Upper lobe of right lung (tissue), 1 donor: ENCODE measurements at regions not wholly inside any gene's neighbourhood (a gene's known extent, or its start where the extent isn't known, plus 50 kb on each side); places are given as distances from the start of the nearest gene placed in this dataset.
"Not testable (repeated sequence)": the region's sequence is repeated elsewhere in the genome, so short reads cannot be mapped to it uniquely, and the experiment has no call there.

Source experiments
- ATAC-seq: fragments of 200-7000 bp; cut with Tn5 transposase; one replicate; pipeline ENCODE4 v1.9.1; 2020; ENCODE audit warnings: mild to moderate bottlenecking, moderate library complexity
- DNase-seq: peaks from one replicate; pipeline ENCODE4 v3.0.0-alpha.2; 2020
- H3K27ac ChIP-seq: fragments of 200-600 bp; one replicate; pipeline ENCODE4 v1.8.0; 2022
- H3K27me3 ChIP-seq: fragments of 200-600 bp; one replicate; pipeline ENCODE4 v1.8.0; 2022; ENCODE audit warnings: mild to moderate bottlenecking
- H3K36me3 ChIP-seq: fragments of 200-600 bp; one replicate; pipeline ENCODE4 v1.8.0; 2022
- H3K4me1 ChIP-seq: fragments of 200-600 bp; one replicate; pipeline ENCODE4 v1.8.0; 2022
- H3K4me3 ChIP-seq: fragments of 200-600 bp; one replicate; pipeline ENCODE4 v1.8.0; 2022; ENCODE audit warnings: mild to moderate bottlenecking
- H3K9me3 ChIP-seq: fragments of 200-600 bp; one replicate; pipeline ENCODE4 v1.8.0; 2022
- intact Hi-C: fragments of 100-400 bp; cut with DNase I; formaldehyde crosslinking; loops from one replicate; pipeline ENCODE4 v1.11.0; 2022
- TF ChIP-seq, protein P1 (sequence below): fragments of 200-600 bp; IDR thresholded peaks from one replicate; pipeline ENCODE4 v1.8.0; 2022; ENCODE audit warnings: antibody characterized with exemption
- donor health status: DM: no; HTN: yes; CAD: no; lungs with severe emphysema.

DNA sequence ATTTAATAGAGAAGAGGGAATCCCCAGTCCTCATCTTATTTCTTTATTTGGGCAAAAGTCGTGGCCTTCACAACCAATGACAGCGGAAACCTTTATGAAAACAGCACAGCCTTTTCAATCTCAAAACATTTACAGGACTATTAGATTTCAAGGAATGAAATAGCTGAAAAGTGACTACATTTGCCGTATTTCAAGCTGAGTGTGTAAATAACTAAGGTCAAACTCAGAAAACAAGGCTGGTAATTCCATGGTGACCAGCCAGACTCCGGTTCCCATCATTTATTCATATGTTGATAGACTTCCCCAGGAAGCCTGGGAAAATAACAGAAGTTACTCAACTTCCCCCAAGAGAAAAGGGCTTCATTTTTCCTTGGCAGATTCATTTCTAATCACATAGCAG lies 457.3 kb upstream of the NFE2L3 start:
- Histone ChIP-seq H3K4me3 (no peak overlapping the region), H3K9me3 (no peaks in the 10 kb centered on the region), H3K27ac (peak overlapping the region; percentile 21), H3K4me1 (peaks cover 3% of the 10 kb centered on the region), H3K27me3 (no peaks in the 10 kb centered on the region), H3K36me3 (no peaks in the 10 kb centered on the region)
- TF ChIP-seq, protein P1, sequence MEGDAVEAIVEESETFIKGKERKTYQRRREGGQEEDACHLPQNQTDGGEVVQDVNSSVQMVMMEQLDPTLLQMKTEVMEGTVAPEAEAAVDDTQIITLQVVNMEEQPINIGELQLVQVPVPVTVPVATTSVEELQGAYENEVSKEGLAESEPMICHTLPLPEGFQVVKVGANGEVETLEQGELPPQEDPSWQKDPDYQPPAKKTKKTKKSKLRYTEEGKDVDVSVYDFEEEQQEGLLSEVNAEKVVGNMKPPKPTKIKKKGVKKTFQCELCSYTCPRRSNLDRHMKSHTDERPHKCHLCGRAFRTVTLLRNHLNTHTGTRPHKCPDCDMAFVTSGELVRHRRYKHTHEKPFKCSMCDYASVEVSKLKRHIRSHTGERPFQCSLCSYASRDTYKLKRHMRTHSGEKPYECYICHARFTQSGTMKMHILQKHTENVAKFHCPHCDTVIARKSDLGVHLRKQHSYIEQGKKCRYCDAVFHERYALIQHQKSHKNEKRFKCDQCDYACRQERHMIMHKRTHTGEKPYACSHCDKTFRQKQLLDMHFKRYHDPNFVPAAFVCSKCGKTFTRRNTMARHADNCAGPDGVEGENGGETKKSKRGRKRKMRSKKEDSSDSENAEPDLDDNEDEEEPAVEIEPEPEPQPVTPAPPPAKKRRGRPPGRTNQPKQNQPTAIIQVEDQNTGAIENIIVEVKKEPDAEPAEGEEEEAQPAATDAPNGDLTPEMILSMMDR, result no peak
- intact Hi-C loops, result no loop called here
- ATAC-seq (no peak), DNase-seq (no peak)

DNA sequence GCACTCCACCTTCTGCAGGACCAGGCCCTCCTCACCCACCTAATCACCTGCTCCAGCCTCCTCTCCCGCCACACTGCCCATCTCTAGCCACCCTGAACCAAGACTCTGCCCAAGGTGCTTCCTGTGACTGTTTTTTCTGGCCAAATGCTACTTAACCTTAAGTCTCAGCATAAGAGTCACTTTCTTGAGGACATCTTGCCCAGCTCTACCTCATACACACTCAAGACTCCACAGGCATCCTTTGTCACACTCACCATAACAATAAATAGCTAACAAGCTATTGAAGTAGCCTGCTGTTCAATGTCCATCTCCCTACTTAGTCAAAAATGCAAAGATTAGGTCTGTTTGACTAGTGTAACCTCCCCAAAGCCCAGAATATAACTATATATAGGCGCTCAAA lies 455.4 kb upstream of the NFE2L3 start:
- ATAC-seq (no peak), DNase-seq (no peak)
- TF ChIP-seq, protein P1, result no peak
- no peaks in the 10 kb centered on the region for H3K4me1 ChIP-seq
- no peak overlapping the region for H3K4me3 ChIP-seq
- H3K27ac ChIP-seq, result no peak overlapping the region
- no peaks in the 10 kb centered on the region for H3K9me3 ChIP-seq
- intact Hi-C loops, result no loop called here
- H3K36me3 ChIP-seq, result no peaks in the 10 kb centered on the region
- no peaks in the 10 kb centered on the region for H3K27me3 ChIP-seq

DNA sequence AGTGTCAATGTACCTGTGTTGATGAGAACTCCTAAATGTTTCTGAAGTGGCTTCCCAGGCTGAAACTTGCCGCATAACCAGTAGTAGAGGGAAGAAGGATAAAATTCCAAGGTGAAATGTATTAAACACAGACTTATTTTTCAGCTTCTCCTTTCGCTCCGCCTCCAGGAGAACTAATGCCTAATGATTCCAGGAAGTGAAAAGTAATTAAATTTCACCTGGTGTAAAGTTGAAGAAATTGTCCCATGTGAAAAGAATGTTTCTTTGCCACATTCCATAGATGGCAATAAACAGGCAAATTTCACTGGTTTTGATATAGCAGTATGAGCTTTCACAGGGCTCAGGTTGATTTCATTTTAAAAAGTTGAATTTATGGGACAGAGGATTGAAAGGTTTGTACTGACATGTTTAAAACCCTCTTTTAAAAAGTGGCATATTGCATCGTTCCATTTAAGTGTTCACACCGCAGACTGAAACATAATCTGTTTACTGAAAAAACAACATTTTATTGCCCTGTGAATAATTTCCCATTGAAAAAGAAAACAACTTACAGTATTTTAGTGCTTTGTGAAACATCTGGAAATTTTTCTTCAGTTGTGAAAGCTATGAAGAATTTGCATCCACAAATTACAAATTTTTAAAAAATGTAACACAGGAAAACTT lies 453.4 kb upstream of the NFE2L3 start:
- TF ChIP-seq, protein P1, result no peak
- Histone ChIP-seq H3K4me3 (no peak overlapping the region), H3K27me3 (no peaks in the 10 kb centered on the region), H3K4me1 (no peaks in the 10 kb centered on the region), H3K27ac (no peak overlapping the region), H3K9me3 (no peaks in the 10 kb centered on the region), H3K36me3 (no peaks in the 10 kb centered on the region)
- intact Hi-C loops, result no loop called here
- ATAC-seq (no peak), DNase-seq (no peak)

DNA sequence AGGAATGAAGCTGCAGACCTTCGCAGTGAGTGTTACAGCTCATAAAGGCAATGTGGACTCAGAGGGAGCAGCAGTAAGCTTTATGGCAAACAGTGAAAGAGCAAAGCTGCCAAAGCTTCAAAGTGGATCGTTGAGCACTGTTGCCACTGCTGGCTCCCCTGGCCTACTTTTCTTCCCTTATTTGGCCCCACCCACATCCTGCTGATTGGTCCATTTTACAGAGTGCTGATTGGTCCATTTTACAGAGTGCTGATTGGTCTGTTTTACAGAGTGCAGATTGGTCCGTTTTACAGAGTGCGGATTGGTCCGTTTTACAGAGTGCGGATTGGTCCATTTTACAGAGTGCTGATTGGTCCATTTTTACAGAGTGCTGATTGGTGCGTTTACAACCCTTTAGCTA lies 451.9 kb upstream of the NFE2L3 start:
- H3K4me1 ChIP-seq, intact Hi-C loops, H3K9me3 ChIP-seq, H3K27ac ChIP-seq, DNase-seq, H3K36me3 ChIP-seq, ATAC-seq, H3K27me3 ChIP-seq, H3K4me3 ChIP-seq: not testable (repeated sequence)

DNA sequence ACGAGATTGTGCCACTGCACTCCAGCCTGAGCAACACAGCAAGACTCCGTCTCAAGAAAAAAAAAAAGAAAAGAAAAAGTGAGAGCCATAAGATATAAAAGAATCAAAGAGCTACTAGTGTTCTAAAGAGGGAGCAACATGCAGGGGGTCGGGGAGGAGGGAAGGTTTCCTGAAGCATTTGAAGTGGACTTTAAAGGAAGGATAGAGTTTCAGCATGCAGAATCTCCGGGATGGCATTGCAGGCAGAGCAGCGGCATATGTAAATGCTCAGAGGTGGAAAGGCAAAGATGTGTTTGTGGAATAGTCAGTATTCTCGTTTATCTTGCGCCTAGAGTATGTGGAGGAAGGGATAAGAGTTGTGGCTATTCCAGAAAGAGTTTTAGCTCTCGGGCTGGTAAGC lies 447.6 kb upstream of the NFE2L3 start:
- no peaks in the 10 kb centered on the region for H3K9me3 ChIP-seq
- intact Hi-C loops, result no loop called here
- no peaks in the 10 kb centered on the region for H3K27me3 ChIP-seq
- H3K4me3 ChIP-seq, result no peak overlapping the region
- no peaks in the 10 kb centered on the region for H3K4me1 ChIP-seq
- no peak for DNase-seq
- H3K36me3 ChIP-seq, result no peaks in the 10 kb centered on the region
- no peak for ATAC-seq
- TF ChIP-seq, protein P1, result no peak
- no peak overlapping the region for H3K27ac ChIP-seq

DNA sequence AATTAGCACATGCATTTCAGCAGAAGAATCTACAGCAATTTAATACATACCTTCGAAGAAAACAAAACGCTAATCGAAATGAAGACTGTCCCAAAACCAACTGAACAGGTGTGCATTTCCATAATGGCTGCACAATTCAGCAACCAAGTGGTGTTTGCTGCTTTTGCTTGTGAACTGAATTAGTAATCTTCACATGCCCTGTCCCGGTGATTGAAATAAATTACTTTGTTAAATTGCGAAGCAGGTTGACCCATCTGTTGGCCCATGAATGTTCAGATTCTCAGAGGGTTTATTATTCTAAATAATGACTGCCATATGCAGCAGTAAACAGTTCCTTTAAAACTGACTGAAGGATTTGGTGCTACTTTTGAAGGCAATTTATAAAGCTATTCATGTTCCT lies 445.2 kb upstream of the NFE2L3 start:
- intact Hi-C loops, result no loop called here
- TF ChIP-seq, protein P1, result no peak
- H3K4me1 ChIP-seq, result no peaks in the 10 kb centered on the region
- H3K36me3 ChIP-seq, result no peaks in the 10 kb centered on the region
- no peak for DNase-seq
- no peak overlapping the region for H3K27ac ChIP-seq
- no peaks in the 10 kb centered on the region for H3K9me3 ChIP-seq
- no peak for ATAC-seq
- H3K27me3 ChIP-seq, result no peaks in the 10 kb centered on the region
- no peak overlapping the region for H3K4me3 ChIP-seq
